MM.1S (cell line): ENCODE measurements at regions not wholly inside any gene's neighbourhood (a gene's known extent, or its start where the extent isn't known, plus 50 kb on each side); places are given as distances from the start of the nearest gene placed in this dataset.

Experiments
- DNase-seq: peaks from one replicate; pipeline ENCODE4 v3.0.0-alpha.2; 2015
- H2AFZ ChIP-seq: fragments of 300-600 bp; sonication (generic); 2 replicates; pipeline ENCODE4 v1.6.0; 2016; ENCODE audit warnings: antibody characterized with exemption, low read length
- H3F3A ChIP-seq: fragments of 300-600 bp; sonication (generic); 2 replicates; pipeline ENCODE4 v1.6.1; 2016; ENCODE audit warnings: mild to moderate bottlenecking, antibody characterized with exemption, low read length, moderate library complexity, mixed read lengths; ENCODE audit not compliant: insufficient read depth
- H3K27ac ChIP-seq: fragments of 300-600 bp; sonication (generic); 2 replicates; pipeline ENCODE4 v1.5.1; 2016; ENCODE audit warnings: mild to moderate bottlenecking, low read length
- H3K27me3 ChIP-seq: fragments of 300-600 bp; sonication (generic); replicated peaks from 2 replicates; pipeline ENCODE4 v1.6.0; 2016; ENCODE audit warnings: low read length; ENCODE audit not compliant: insufficient read depth
- H3K36me3 ChIP-seq: fragments of 300-600 bp; sonication (generic); replicated peaks from 2 replicates; pipeline ENCODE4 v1.6.1; 2016; ENCODE audit warnings: mild to moderate bottlenecking, low read length, mixed read lengths; ENCODE audit not compliant: insufficient read depth
- H3K4me1 ChIP-seq: fragments of 300-600 bp; sonication (generic); 2 replicates; pipeline ENCODE4 v1.6.1; 2016; ENCODE audit warnings: low read length, mixed read lengths
- H3K4me2 ChIP-seq: fragments of 300-600 bp; sonication (generic); 2 replicates; pipeline ENCODE4 v1.6.0; 2016; ENCODE audit warnings: low read depth, low read length
- H3K4me3 ChIP-seq: fragments of 300-600 bp; sonication (generic); 2 replicates; pipeline ENCODE4 v1.5.1; 2016; ENCODE audit warnings: low read length, mixed read lengths
- H3K79me2 ChIP-seq: fragments of 300-600 bp; sonication (generic); 2 replicates; pipeline ENCODE4 v1.6.1; 2016; ENCODE audit warnings: mixed run types, low read length, mixed read lengths
- H3K9ac ChIP-seq: fragments of 300-600 bp; sonication (generic); 2 replicates; pipeline ENCODE4 v1.6.1; 2016; ENCODE audit warnings: low read length, mixed read lengths
- H3K9me2 ChIP-seq: fragments of 300-600 bp; sonication (generic); replicated peaks from 2 replicates; pipeline ENCODE4 v1.6.1; 2016; ENCODE audit warnings: mild to moderate bottlenecking, low read length, mixed read lengths; ENCODE audit not compliant: insufficient read depth
- H3K9me3 ChIP-seq: fragments of 300-600 bp; sonication (generic); replicated peaks from 2 replicates; pipeline ENCODE4 v1.6.1; 2016; ENCODE audit warnings: mild to moderate bottlenecking, low read length, mixed read lengths; ENCODE audit not compliant: insufficient read depth
- H4K20me1 ChIP-seq: fragments of 300-600 bp; sonication (generic); 2 replicates; pipeline ENCODE4 v1.6.1; 2016; ENCODE audit warnings: mild to moderate bottlenecking, low read length, moderate library complexity, mixed read lengths; ENCODE audit not compliant: insufficient read depth
- CTCF ChIP-seq: fragments of 300-600 bp; sonication (generic); IDR thresholded peaks from 2 replicates; pipeline ENCODE4 v1.5.1; 2016; ENCODE audit warnings: antibody characterized with exemption, low read length, mixed read lengths
- EZH2 ChIP-seq: fragments of 300-600 bp; sonication (generic); optimal IDR thresholded peaks from 2 replicates; pipeline ENCODE3; 2017; ENCODE audit warnings: low read depth, mild to moderate bottlenecking, antibody characterized with exemption, low read length, mixed read lengths
- EZH2phosphoT487 ChIP-seq: fragments of 300-600 bp; sonication (generic); IDR thresholded peaks from 2 replicates; pipeline ENCODE4 v1.6.1; 2018; ENCODE audit warnings: antibody characterized with exemption, low read length

GRCh38 chr5:124823380-124823779 lies 76.9 kb upstream of the ZNF608 start:
- Histone ChIP-seq H3K4me2 (no peak overlapping the region), H2AFZ (no peak overlapping the region), H4K20me1 (no peaks in the 10 kb centered on the region), H3K27ac (no peak overlapping the region), H3K79me2 (no peaks in the 10 kb centered on the region), H3K4me3 (no peak overlapping the region), H3K36me3 (no peaks in the 10 kb centered on the region), H3K9me3 (no peaks in the 10 kb centered on the region), H3K9ac (no peak overlapping the region), H3K4me1 (no peaks in the 10 kb centered on the region), H3K9me2 (no peaks in the 10 kb centered on the region), H3K27me3 (no peaks in the 10 kb centered on the region), H3F3A (no peaks in the 10 kb centered on the region)
- no peak for DNase-seq
- TF ChIP-seq EZH2phosphoT487 (no peak), CTCF (no peak), EZH2 (no peak)

DNA sequence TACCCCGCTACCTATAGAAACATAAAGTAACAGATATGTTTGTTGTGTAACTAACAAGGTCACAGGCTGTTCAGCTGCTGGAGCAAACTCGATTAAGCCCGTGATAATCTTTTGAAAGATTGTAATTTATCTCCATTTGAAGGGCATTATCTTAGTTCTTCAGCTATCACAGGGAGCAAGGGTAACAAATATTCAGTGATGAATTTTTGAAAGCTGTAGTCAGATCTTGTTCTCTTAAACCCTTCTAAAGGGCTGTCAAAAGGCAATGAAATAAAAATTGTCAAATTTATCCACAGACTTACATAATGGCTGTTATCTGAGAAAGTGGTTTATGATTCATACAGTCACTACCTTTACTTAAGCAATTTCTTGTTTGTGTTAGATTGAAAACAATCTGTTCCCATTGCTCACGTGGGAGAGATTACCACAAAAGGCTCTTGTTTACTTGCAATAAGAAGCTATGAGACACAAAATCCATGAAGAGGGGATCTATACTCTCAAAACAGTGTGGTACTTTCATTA lies 78.3 kb upstream of the ZNF608 start:
- Histone ChIP-seq H2AFZ (no peak overlapping the region), H3K36me3 (no peaks in the 10 kb centered on the region), H3K4me2 (no peak overlapping the region), H3K4me1 (no peaks in the 10 kb centered on the region), H4K20me1 (no peaks in the 10 kb centered on the region), H3K9ac (no peak overlapping the region), H3K27ac (no peak overlapping the region), H3K4me3 (no peak overlapping the region), H3K9me2 (no peaks in the 10 kb centered on the region), H3F3A (no peaks in the 10 kb centered on the region), H3K27me3 (no peaks in the 10 kb centered on the region), H3K9me3 (no peaks in the 10 kb centered on the region), H3K79me2 (no peaks in the 10 kb centered on the region)
- no peak for DNase-seq
- TF ChIP-seq EZH2: no peak
- TF ChIP-seq CTCF: no peak
- no peak for TF ChIP-seq EZH2phosphoT487

DNA sequence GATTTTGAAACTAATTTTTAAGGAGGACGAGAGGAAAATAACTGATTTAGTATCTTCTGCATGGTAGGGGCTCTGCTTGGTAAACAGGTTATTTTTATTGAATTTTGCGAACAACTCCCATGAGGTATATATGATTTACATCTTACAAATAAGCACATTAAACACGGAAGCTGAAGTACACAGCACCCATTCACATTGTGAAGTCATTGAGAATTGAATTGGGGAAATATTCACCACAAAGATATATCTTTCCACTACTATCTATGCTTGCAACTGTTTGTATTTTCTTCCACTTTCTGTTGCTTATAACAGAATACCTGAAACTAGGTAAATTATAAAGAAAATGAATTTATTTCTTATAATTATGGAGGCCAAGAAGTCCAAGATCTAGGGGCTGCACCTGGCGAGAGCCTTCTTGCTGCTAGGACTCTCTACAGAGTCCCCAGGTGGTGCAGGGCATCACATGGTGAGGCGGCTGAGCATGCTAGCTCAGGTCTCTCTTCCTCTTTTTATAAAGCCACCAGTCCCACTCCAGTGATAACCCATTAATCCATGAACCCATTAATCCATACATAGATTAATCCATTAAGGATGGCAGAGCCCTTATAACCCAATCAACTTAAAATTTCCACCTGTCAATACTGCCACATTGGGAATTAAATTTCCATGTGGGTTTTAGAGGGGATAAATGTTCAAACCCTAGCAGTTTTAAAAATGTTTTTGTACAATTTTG lies 79.0 kb upstream of the ZNF608 start:
- Histone ChIP-seq H3K9me3 (no peaks in the 10 kb centered on the region), H3K79me2 (no peaks in the 10 kb centered on the region), H3K27me3 (no peaks in the 10 kb centered on the region), H4K20me1 (no peaks in the 10 kb centered on the region), H2AFZ (no peak overlapping the region), H3K9ac (no peak overlapping the region), H3K4me3 (no peak overlapping the region), H3K36me3 (no peaks in the 10 kb centered on the region), H3K9me2 (no peaks in the 10 kb centered on the region), H3K4me2 (no peak overlapping the region), H3K27ac (no peak overlapping the region), H3K4me1 (no peaks in the 10 kb centered on the region), H3F3A (no peaks in the 10 kb centered on the region)
- no peak for DNase-seq
- no peak for TF ChIP-seq EZH2
- TF ChIP-seq CTCF: no peak
- no peak for TF ChIP-seq EZH2phosphoT487
